Left lung (tissue), 4 donors: ENCODE measurements at regions not wholly inside any gene's neighbourhood (a gene's known extent, or its start where the extent isn't known, plus 50 kb on each side); places are given as distances from the start of the nearest gene placed in this dataset.
"Not testable (repeated sequence)": the region's sequence is repeated elsewhere in the genome, so short reads cannot be mapped to it uniquely, and the experiment has no call there.

Source experiments
- ATAC-seq: fragments of 200-7000 bp; cut with Tn5 transposase; one replicate; pipeline ENCODE4 v1.9.1; 2020; ENCODE audit warnings: moderate library complexity
- DNase-seq, 4 donors: peaks; one replicate each; pipeline ENCODE4 v3.0.0-alpha.2; 2013 to 2020
- H3K27ac ChIP-seq, 2 donors: fragments of 200-600 bp; sonication (generic) in 1 of 2; one replicate each; pipeline versions ENCODE4 v1.5.0 to v1.8.0; 2020 to 2021
- H3K27me3 ChIP-seq, 2 donors: fragments of 200-600 bp; sonication (generic) in 1 of 2; one replicate each; pipeline versions ENCODE4 v1.5.0 to v1.8.0; 2020 to 2021
- H3K36me3 ChIP-seq, 2 donors: fragments of 200-600 bp; sonication (generic) in 1 of 2; one replicate each; pipeline versions ENCODE4 v1.5.0 to v1.8.0; 2020 to 2021
- H3K4me1 ChIP-seq, 2 donors: fragments of 200-600 bp; one replicate each; pipeline ENCODE4 v1.8.0; 2021
- H3K4me3 ChIP-seq, 2 donors: fragments of 200-600 bp; sonication (generic) in 1 of 2; one replicate each; pipeline versions ENCODE4 v1.5.0 to v1.8.0; 2020 to 2021; ENCODE audit warnings: mild to moderate bottlenecking in 1 of 2
- H3K9me3 ChIP-seq, 2 donors: fragments of 200-600 bp; sonication (generic) in 1 of 2; one replicate each; pipeline versions ENCODE4 v1.5.0 to v1.8.0; 2020 to 2021
- CTCF ChIP-seq, 2 donors: fragments of 200-600 bp; sonication (generic) in 1 of 2; IDR thresholded peaks; one replicate each; pipeline versions ENCODE4 v1.5.0 to v1.8.0; 2021; ENCODE audit warnings: antibody characterized with exemption in 2 of 2
- intact Hi-C, 2 donors: fragments of 100-400 bp; cut with DNase I; formaldehyde crosslinking; loops; one replicate each; pipeline versions ENCODE4 v1.11.2 to v1.14.2; 2022
- donor health status: DM: no; HTN: yes; CAD: no.
- donor health status: DM: no; HTN: no; CAD: no.

GRCh38 chr4:72702948-72703347, 133.9 kb upstream of the ADAMTS3 start:
- intact Hi-C loops, result loop anchor here in 1 of 2 donors (5.0 kb wide), 1 partner anchor 314 kb away; no protein-coding TSS in a partner anchor
- no peaks in the 10 kb centered on the region for H3K4me1 ChIP-seq
- TF ChIP-seq CTCF (IDR thresholded peaks at IDR 0.05), result no peak
- no peaks in the 10 kb centered on the region for H3K27me3 ChIP-seq
- H3K4me3 ChIP-seq, result no peak overlapping the region
- no peaks in the 10 kb centered on the region for H3K36me3 ChIP-seq
- no peak overlapping the region for H3K27ac ChIP-seq
- DNase-seq, result no peak
- H3K9me3 ChIP-seq, result no peaks in the 10 kb centered on the region
- peak; percentile 49 for ATAC-seq

- Histone ChIP-seq H3K36me3 (no peaks in the 10 kb centered on the region), H3K9me3 (no peaks in the 10 kb centered on the region), H3K4me3 (peak overlapping the region; percentile 16 to 18), H3K27ac (no peak overlapping the region), H3K4me1 (no peaks in the 10 kb centered on the region), H3K27me3 (no peaks in the 10 kb centered on the region)
- intact Hi-C loops, result loop anchor here in 1 of 2 donors (5.0 kb wide), 1 partner anchor 315 kb away; no protein-coding TSS in a partner anchor
- ATAC-seq (peak; percentile 97), DNase-seq (peak in 2 of 4 donors; percentile 22 to 44)
- TF ChIP-seq CTCF (IDR thresholded peaks at IDR 0.05), result peak; percentile 31 to 40
These were observed 133.2 kb upstream of the ADAMTS3 start for GRCh38 chr4:72701987-72702819.

- no peaks in the 10 kb centered on the region for H3K36me3 ChIP-seq
- no peaks in the 10 kb centered on the region for H3K27me3 ChIP-seq
- intact Hi-C loops, result no loop called here
- H3K27ac ChIP-seq, result no peak overlapping the region
- TF ChIP-seq CTCF (IDR thresholded peaks at IDR 0.05), result no peak
- DNase-seq, result no peak
- no peak overlapping the region for H3K4me3 ChIP-seq
- ATAC-seq, result no peak
- H3K9me3 ChIP-seq, result no peaks in the 10 kb centered on the region
- H3K4me1 ChIP-seq, result no peaks in the 10 kb centered on the region
These were observed 121.8 kb upstream of the ADAMTS3 start for GRCh38 chr4:72690771-72691170.

- H3K9me3 ChIP-seq, result peaks cover 0 to 3% of the 10 kb centered on the region in 2 donors
- ATAC-seq (no peak), DNase-seq (no peak)
- H3K4me1 ChIP-seq, result no peaks in the 10 kb centered on the region
- H3K27ac ChIP-seq, result no peak overlapping the region
- H3K36me3 ChIP-seq, result no peaks in the 10 kb centered on the region
- no peaks in the 10 kb centered on the region for H3K27me3 ChIP-seq
- TF ChIP-seq CTCF (IDR thresholded peaks at IDR 0.05), result no peak
- intact Hi-C loops, result no loop called here
- H3K4me3 ChIP-seq, result no peak overlapping the region
These were observed 120.9 kb upstream of the ADAMTS3 start for GRCh38 chr4:72689923-72690322.

GRCh38 chr4:72686390-72686789, 117.4 kb upstream of the ADAMTS3 start:
- H3K27ac ChIP-seq, H3K27me3 ChIP-seq, H3K36me3 ChIP-seq, H3K4me1 ChIP-seq, H3K4me3 ChIP-seq, ATAC-seq, DNase-seq, intact Hi-C loops: not testable (repeated sequence)
- H3K9me3 ChIP-seq, result peaks cover 0 to 14% of the 10 kb centered on the region in 2 donors
